Kidney (tissue), 13 donors: ENCODE measurements at regions not wholly inside any gene's neighbourhood (a gene's known extent, or its start where the extent isn't known, plus 50 kb on each side); places are given as distances from the start of the nearest gene placed in this dataset.

Source experiments
- DNase-seq, 5 donors: peaks; one replicate each; pipeline ENCODE4 v3.0.0-alpha.2; 2013 to 2020
- FAIRE-seq: peaks from 2 replicates; lab custom pipeline; 2012; peaks lifted over from hg19 to GRCh38; lab: Jason Lieb, UNC
- H3K27ac ChIP-seq, 2 donors: one replicate each; pipeline ENCODE4 v1.7.0; 2013; ENCODE audit warnings: low read depth in 2 of 2, low read length in 2 of 2, inconsistent platforms in 1 of 2
- H3K27me3 ChIP-seq: one replicate; pipeline ENCODE4 v1.7.1; 2013; ENCODE audit warnings: low read length, inconsistent platforms; ENCODE audit not compliant: control insufficient read depth, insufficient read depth
- H3K36me3 ChIP-seq, 3 donors: one replicate each; pipeline versions ENCODE4 v1.7.0 to v1.7.1; 2013; ENCODE audit warnings: low read length in 3 of 3, control low read depth in 1 of 3, inconsistent platforms in 1 of 3; ENCODE audit not compliant: insufficient read depth in 3 of 3, control insufficient read depth in 2 of 3
- H3K4me1 ChIP-seq, 3 donors: one replicate each; pipeline versions ENCODE4 v1.7.0 to v1.7.1; 2013; ENCODE audit warnings: low read length in 3 of 3, inconsistent platforms in 1 of 3, low read depth in 1 of 3; ENCODE audit not compliant: control insufficient read depth in 2 of 3, insufficient read depth in 2 of 3
- H3K4me3 ChIP-seq, 3 donors: one replicate each; pipeline versions ENCODE4 v1.7.0 to v1.8.1; 2013; ENCODE audit warnings: low read length in 3 of 3, control low read depth in 1 of 3, inconsistent platforms in 1 of 3
- H3K9ac ChIP-seq, 3 donors: one replicate each; pipeline versions ENCODE4 v1.7.0 to v1.7.1; 2013; ENCODE audit warnings: low read length in 3 of 3, control low read depth in 1 of 3, inconsistent platforms in 1 of 3
- H3K9me3 ChIP-seq, 3 donors: one replicate each; pipeline versions ENCODE4 v1.7.0 to v1.7.1; 2013; ENCODE audit warnings: low read length in 3 of 3, control low read depth in 1 of 3, inconsistent platforms in 1 of 3; ENCODE audit not compliant: control insufficient read depth in 2 of 3, insufficient read depth in 1 of 3
- intact Hi-C: fragments of 100-400 bp; cut with DNase I; formaldehyde crosslinking; loops from one replicate; pipeline ENCODE4 v1.11.1; 2022
- TF ChIP-seq, protein P1 (sequence below): IDR thresholded peaks from 3 replicates; pipeline ENCODE4 v1.5.1; 2012; ENCODE audit warnings: mild to moderate bottlenecking, moderate library complexity, borderline replicate concordance; ENCODE audit not compliant: insufficient read depth; ENCODE audit errors: extremely low read depth
- donor health status: control.
- donor health status: control.
- donor health status: control.
- donor health status: control.
- donor health status: control.
- donor health status: DM: yes; HTN: yes; CAD: no.
- donor health status: Normal renal cell carcinoma (clear cell type).

GRCh38 chr3:101096444-101096843, 103.2 kb upstream of the ABI3BP start:
- Histone ChIP-seq H3K9me3 (no peaks in the 10 kb centered on the region), H3K36me3 (no peaks in the 10 kb centered on the region), H3K4me3 (no peak overlapping the region), H3K27me3 (no peaks in the 10 kb centered on the region), H3K4me1 (no peaks in the 10 kb centered on the region), H3K27ac (no peak overlapping the region), H3K9ac (no peak overlapping the region)
- intact Hi-C loops, result no loop called here
- no peak for DNase-seq
- FAIRE-seq, result no peak
- TF ChIP-seq, protein P1, sequence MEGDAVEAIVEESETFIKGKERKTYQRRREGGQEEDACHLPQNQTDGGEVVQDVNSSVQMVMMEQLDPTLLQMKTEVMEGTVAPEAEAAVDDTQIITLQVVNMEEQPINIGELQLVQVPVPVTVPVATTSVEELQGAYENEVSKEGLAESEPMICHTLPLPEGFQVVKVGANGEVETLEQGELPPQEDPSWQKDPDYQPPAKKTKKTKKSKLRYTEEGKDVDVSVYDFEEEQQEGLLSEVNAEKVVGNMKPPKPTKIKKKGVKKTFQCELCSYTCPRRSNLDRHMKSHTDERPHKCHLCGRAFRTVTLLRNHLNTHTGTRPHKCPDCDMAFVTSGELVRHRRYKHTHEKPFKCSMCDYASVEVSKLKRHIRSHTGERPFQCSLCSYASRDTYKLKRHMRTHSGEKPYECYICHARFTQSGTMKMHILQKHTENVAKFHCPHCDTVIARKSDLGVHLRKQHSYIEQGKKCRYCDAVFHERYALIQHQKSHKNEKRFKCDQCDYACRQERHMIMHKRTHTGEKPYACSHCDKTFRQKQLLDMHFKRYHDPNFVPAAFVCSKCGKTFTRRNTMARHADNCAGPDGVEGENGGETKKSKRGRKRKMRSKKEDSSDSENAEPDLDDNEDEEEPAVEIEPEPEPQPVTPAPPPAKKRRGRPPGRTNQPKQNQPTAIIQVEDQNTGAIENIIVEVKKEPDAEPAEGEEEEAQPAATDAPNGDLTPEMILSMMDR, result no peak

DNA sequence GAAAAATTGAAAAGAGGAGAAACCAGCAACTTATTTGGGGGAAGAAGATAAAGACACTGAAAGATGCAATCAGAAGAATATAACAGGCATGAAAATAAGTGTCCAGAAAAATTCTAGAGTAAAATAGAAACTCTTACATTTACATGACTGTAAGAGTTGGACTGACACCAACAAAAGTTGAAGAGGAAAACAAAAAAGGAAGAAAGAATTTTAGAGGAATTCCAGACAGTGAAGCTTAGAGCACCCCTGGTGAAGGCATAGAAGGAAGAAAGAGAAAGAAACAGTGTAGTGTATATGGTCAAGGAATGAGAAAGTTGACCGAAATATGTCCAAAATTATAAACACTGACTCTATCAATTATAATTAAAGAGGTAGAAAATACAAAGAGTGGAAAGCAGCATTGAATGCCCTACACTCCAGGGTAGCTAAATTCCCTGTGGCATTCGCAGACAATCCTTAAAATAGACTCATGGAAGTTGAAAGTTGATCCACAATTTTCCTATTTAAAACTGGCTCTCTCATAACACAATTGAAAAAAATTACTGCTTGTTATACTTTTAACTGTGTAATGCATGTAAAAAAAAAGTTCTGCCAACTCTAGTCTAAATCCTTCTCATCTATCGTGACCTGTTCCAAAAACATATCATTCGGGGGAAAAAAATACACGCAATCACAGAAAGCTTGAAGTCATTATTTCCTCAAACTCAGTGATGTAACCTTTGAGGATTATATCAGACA, 102.6 kb upstream of the ABI3BP start:
- FAIRE-seq (no peak), DNase-seq (no peak)
- no peaks in the 10 kb centered on the region for H3K9me3 ChIP-seq
- H3K27me3 ChIP-seq, result no peaks in the 10 kb centered on the region
- TF ChIP-seq, protein P1, result no peak
- no peak overlapping the region for H3K27ac ChIP-seq
- H3K4me3 ChIP-seq, result no peak overlapping the region
- H3K36me3 ChIP-seq, result no peaks in the 10 kb centered on the region
- intact Hi-C loops, result no loop called here
- no peak overlapping the region for H3K9ac ChIP-seq
- H3K4me1 ChIP-seq, result no peaks in the 10 kb centered on the region

GRCh38 chr3:101091489-101091888, 98.3 kb upstream of the ABI3BP start:
- no peak overlapping the region for H3K27ac ChIP-seq
- no peak overlapping the region for H3K9ac ChIP-seq
- H3K9me3 ChIP-seq, result no peaks in the 10 kb centered on the region
- TF ChIP-seq, protein P1, result no peak
- H3K4me3 ChIP-seq, result no peak overlapping the region
- intact Hi-C loops, result no loop called here
- H3K27me3 ChIP-seq, result no peaks in the 10 kb centered on the region
- H3K4me1 ChIP-seq, result no peaks in the 10 kb centered on the region
- no peaks in the 10 kb centered on the region for H3K36me3 ChIP-seq
- no peak for DNase-seq
- FAIRE-seq, result no peak
